Memory B cell (primary cell): ENCODE measurements at regions not wholly inside any gene's neighbourhood (a gene's known extent, or its start where the extent isn't known, plus 50 kb on each side); places are given as distances from the start of the nearest gene placed in this dataset.
"Not testable (repeated sequence)": the region's sequence is repeated elsewhere in the genome, so short reads cannot be mapped to it uniquely, and the experiment has no call there.

Experiments used
- ATAC-seq: fragments of 150-1000 bp; cut with Tn5 transposase; 2 replicates; pipeline ENCODE4 v1.10.0; 2021; ENCODE audit warnings: low read depth, mild to moderate bottlenecking, moderate library complexity
- DNase-seq, 2 donors: peaks; one replicate each; pipeline ENCODE4 v3.0.0; 2022; ENCODE audit warnings: low spot score in 2 of 2
- H3K27ac Mint-ChIP-seq: one replicate; pipeline ENCODE4 v1.8.0; 2022; ENCODE audit warnings: mild to moderate bottlenecking, moderate library complexity, mixed read lengths
- H3K27me3 Mint-ChIP-seq: one replicate; pipeline ENCODE4 v1.8.0; 2022; ENCODE audit warnings: mixed read lengths
- H3K36me3 Mint-ChIP-seq: one replicate; pipeline ENCODE4 v1.8.0; 2022; ENCODE audit warnings: mild to moderate bottlenecking, mixed read lengths
- H3K4me1 Mint-ChIP-seq: one replicate; pipeline ENCODE4 v1.8.0; 2022; ENCODE audit warnings: mixed read lengths
- H3K4me3 Mint-ChIP-seq: one replicate; pipeline ENCODE4 v1.8.0; 2022; ENCODE audit warnings: mild to moderate bottlenecking, moderate library complexity, mixed read lengths
- H3K9me3 Mint-ChIP-seq: one replicate; pipeline ENCODE4 v1.8.0; 2022; ENCODE audit warnings: mixed read lengths

GRCh38 chr4:85153221-85153620, 186.7 kb upstream of the WDFY3 start:
- Mint-ChIP-seq H3K27me3 (no peaks in the 10 kb centered on the region), H3K9me3 (no peaks in the 10 kb centered on the region), H3K4me1 (peaks cover 2% of the 10 kb centered on the region), H3K4me3 (no peak overlapping the region), H3K36me3 (no peaks in the 10 kb centered on the region), H3K27ac (no peak overlapping the region)
- no peak for DNase-seq
- no peak for ATAC-seq

- peaks cover 2% of the 10 kb centered on the region for H3K4me1 Mint-ChIP-seq
- no peak overlapping the region for H3K27ac Mint-ChIP-seq
- H3K9me3 Mint-ChIP-seq, result no peaks in the 10 kb centered on the region
- H3K4me3 Mint-ChIP-seq, result no peak overlapping the region
- no peak for DNase-seq
- H3K36me3 Mint-ChIP-seq, result no peaks in the 10 kb centered on the region
- H3K27me3 Mint-ChIP-seq, result no peaks in the 10 kb centered on the region
- ATAC-seq, result no peak
Observed at GRCh38 chr4:85154591-85154990, 188.1 kb upstream of the WDFY3 start.

DNA sequence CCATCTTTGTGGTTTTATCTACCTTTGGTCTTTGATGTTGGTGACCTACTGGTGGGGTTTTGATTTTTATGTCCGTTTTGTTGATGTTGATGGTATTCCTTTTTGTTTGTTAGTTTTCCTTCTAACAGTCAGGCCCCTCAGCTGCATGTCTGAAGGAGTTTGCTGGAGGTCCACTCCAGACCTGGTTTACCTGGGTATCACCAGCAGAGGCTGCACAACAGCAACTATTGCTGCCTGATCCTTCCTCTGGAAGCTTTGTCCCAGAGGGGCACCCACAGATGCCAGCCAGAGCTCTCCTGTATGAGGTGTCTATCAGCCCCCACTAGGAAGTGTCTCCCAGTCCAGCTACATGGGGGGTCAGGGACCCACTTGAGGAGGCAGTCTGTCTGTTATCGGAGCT, 199.3 kb upstream of the WDFY3 start:
- no peak overlapping the region for H3K4me3 Mint-ChIP-seq
- H3K9me3 Mint-ChIP-seq, result peaks cover 5% of the 10 kb centered on the region
- DNase-seq (no peak), ATAC-seq (no peak)
- H3K27ac Mint-ChIP-seq, result no peak overlapping the region
- H3K27me3 Mint-ChIP-seq, result peaks cover 5% of the 10 kb centered on the region
- H3K4me1 Mint-ChIP-seq, result peaks cover 9% of the 10 kb centered on the region
- peaks cover 4% of the 10 kb centered on the region for H3K36me3 Mint-ChIP-seq

DNA sequence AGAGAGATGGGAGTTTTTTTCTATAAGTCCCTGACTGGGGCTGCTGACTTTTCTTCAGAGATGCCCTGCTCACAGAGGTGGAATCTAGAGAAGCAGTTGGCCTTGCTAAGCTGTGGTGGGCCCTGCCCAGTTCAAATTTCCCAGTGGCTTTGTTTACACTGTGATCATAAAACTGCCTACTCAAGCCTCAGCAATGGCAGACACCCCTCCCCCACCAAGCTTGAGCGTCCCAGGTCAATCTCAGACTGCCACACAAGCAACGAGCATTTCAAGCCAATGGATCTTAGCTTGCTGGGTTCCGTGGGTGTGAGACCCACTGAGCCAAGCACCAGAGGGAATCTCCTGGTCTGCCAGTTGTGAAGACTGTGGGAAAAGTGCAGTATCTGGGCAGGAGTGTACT, 199.8 kb upstream of the WDFY3 start:
- Mint-ChIP-seq H3K36me3 (peaks cover 4% of the 10 kb centered on the region), H3K4me1 (peaks cover 9% of the 10 kb centered on the region), H3K27me3 (peaks cover 6% of the 10 kb centered on the region), H3K9me3 (peaks cover 5% of the 10 kb centered on the region), H3K4me3 (no peak overlapping the region), H3K27ac (no peak overlapping the region)
- ATAC-seq (no peak), DNase-seq (no peak)

- DNase-seq (no peak), ATAC-seq (no peak)
- H3K4me3 Mint-ChIP-seq, result no peak overlapping the region
- H3K27ac Mint-ChIP-seq, result no peak overlapping the region
- H3K36me3 Mint-ChIP-seq, result peaks cover 4% of the 10 kb centered on the region
- peaks cover 6% of the 10 kb centered on the region for H3K27me3 Mint-ChIP-seq
- H3K4me1 Mint-ChIP-seq, result peaks cover 9% of the 10 kb centered on the region
- H3K9me3 Mint-ChIP-seq, result peaks cover 6% of the 10 kb centered on the region
Observed at GRCh38 chr4:85168234-85168834, 201.8 kb upstream of the WDFY3 start.

DNA sequence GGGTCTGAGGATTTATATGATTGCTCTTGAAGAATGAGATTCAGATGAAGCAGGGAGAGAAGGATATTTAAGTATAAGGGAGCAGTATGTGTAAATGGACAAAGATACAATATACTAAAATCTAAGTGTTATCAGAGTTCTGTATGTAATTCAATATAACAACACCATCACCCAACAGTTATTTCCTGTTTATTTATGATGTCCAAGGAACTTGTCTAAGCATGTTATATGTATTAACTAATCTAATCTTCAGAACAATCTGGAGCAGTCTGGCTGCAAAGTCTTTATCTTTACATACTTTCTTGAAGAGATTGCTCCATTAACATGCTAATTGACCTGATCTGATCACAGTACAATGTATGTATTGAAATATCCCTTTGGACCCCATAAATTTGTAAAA, 203.8 kb upstream of the WDFY3 start:
- H3K9me3 Mint-ChIP-seq, result peaks cover 6% of the 10 kb centered on the region
- ATAC-seq (no peak), DNase-seq (no peak)
- H3K27me3 Mint-ChIP-seq, result peaks cover 6% of the 10 kb centered on the region
- no peak overlapping the region for H3K27ac Mint-ChIP-seq
- no peak overlapping the region for H3K4me3 Mint-ChIP-seq
- peaks cover 4% of the 10 kb centered on the region for H3K36me3 Mint-ChIP-seq
- peaks cover 9% of the 10 kb centered on the region for H3K4me1 Mint-ChIP-seq

GRCh38 chr4:85175190-85175589, 208.7 kb upstream of the WDFY3 start:
- Mint-ChIP-seq H3K4me3 (no peak overlapping the region), H3K27ac (no peak overlapping the region), H3K9me3 (peaks cover 3% of the 10 kb centered on the region), H3K27me3 (peaks cover 3% of the 10 kb centered on the region), H3K4me1 (no peaks in the 10 kb centered on the region), H3K36me3 (no peaks in the 10 kb centered on the region)
- no peak for DNase-seq
- ATAC-seq, result no peak

- Mint-ChIP-seq H3K4me3 (no peak overlapping the region), H3K9me3 (peaks cover 3% of the 10 kb centered on the region), H3K4me1 (peaks cover 6% of the 10 kb centered on the region), H3K27me3 (peaks cover 1% of the 10 kb centered on the region), H3K27ac (no peak overlapping the region), H3K36me3 (no peaks in the 10 kb centered on the region)
- DNase-seq, result no peak
- ATAC-seq, result no peak
Observed at GRCh38 chr4:85177092-85177491, 210.6 kb upstream of the WDFY3 start.

DNA sequence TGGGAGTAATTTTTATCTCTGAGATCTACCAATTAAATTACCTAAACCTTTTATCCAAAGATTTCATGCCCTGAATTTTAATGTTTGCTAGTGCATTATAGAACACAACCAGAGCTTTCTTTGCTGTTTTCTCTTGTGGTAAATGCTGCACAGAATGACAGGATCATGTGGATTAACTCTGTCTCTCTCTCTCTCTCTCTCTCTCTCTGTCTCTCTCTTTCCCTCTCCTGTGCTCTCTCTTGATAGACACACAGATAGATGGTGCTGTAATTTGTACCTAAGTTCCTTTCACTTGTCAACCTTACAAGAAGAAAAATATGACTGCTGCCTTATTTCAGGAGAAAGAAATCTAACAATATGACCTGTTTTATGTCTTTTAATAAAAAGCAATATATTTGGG, 211.2 kb upstream of the WDFY3 start:
- ATAC-seq, result no peak

DNA sequence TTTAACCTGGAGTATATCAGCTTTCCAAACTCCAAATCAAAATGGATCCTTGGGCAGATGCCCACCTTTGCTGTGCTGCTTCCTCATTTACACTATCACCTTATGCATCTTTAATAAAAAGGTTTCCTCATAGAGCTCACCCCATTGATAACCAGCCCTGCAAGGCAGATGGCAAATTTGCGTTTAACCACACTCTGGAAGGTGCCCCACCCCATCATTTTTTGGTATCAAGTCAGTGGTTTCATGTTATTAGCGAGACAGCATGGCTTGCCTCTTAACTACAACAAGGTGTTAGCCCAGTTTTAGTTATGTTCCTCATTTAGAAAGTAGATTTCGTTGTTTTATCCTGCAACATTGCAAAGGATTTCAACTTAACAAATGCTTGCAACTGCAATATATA, 214.0 kb upstream of the WDFY3 start:
- DNase-seq, result peak in 1 of 2 donors; percentile 5
- peak; percentile 95 for ATAC-seq
- H3K27me3 Mint-ChIP-seq, result peaks cover 1% of the 10 kb centered on the region
- peaks cover 6% of the 10 kb centered on the region for H3K4me1 Mint-ChIP-seq
- H3K9me3 Mint-ChIP-seq, result no peaks in the 10 kb centered on the region
- H3K4me3 Mint-ChIP-seq, result no peak overlapping the region
- no peak overlapping the region for H3K27ac Mint-ChIP-seq
- H3K36me3 Mint-ChIP-seq, result no peaks in the 10 kb centered on the region

More for the DNA sequence above, 211.2 kb upstream of the WDFY3 start:
- H3K4me3 Mint-ChIP-seq, result no peak overlapping the region
- no peaks in the 10 kb centered on the region for H3K36me3 Mint-ChIP-seq
- H3K9me3 Mint-ChIP-seq, result peaks cover 1% of the 10 kb centered on the region
- DNase-seq, result no peak
- peaks cover 1% of the 10 kb centered on the region for H3K27me3 Mint-ChIP-seq
- H3K27ac Mint-ChIP-seq, result no peak overlapping the region
- H3K4me1 Mint-ChIP-seq, result peaks cover 6% of the 10 kb centered on the region

GRCh38 chr4:85187106-85187505, 220.6 kb upstream of the WDFY3 start:
- H3K36me3 Mint-ChIP-seq, result no peaks in the 10 kb centered on the region
- DNase-seq (no peak), ATAC-seq (no peak)
- no peaks in the 10 kb centered on the region for H3K4me1 Mint-ChIP-seq
- no peaks in the 10 kb centered on the region for H3K27me3 Mint-ChIP-seq
- H3K27ac Mint-ChIP-seq, result no peak overlapping the region
- H3K9me3 Mint-ChIP-seq, result peaks cover 3% of the 10 kb centered on the region
- no peak overlapping the region for H3K4me3 Mint-ChIP-seq

GRCh38 chr4:85196015-85196414, 229.5 kb upstream of the WDFY3 start:
- not testable (repeated sequence) for ATAC-seq, DNase-seq, H3K4me1 Mint-ChIP-seq, H3K27ac Mint-ChIP-seq, H3K27me3 Mint-ChIP-seq, H3K4me3 Mint-ChIP-seq, H3K36me3 Mint-ChIP-seq
- peaks cover 15% of the 10 kb centered on the region for H3K9me3 Mint-ChIP-seq

- no peak overlapping the region for H3K27ac Mint-ChIP-seq
- H3K4me1 Mint-ChIP-seq, result no peaks in the 10 kb centered on the region
- peaks cover 11% of the 10 kb centered on the region for H3K36me3 Mint-ChIP-seq
- DNase-seq (no peak), ATAC-seq (no peak)
- no peak overlapping the region for H3K4me3 Mint-ChIP-seq
- peaks cover 20% of the 10 kb centered on the region for H3K9me3 Mint-ChIP-seq
- H3K27me3 Mint-ChIP-seq, result peaks cover 3% of the 10 kb centered on the region
Observed at GRCh38 chr4:85200106-85200505, 233.6 kb upstream of the WDFY3 start.

DNA sequence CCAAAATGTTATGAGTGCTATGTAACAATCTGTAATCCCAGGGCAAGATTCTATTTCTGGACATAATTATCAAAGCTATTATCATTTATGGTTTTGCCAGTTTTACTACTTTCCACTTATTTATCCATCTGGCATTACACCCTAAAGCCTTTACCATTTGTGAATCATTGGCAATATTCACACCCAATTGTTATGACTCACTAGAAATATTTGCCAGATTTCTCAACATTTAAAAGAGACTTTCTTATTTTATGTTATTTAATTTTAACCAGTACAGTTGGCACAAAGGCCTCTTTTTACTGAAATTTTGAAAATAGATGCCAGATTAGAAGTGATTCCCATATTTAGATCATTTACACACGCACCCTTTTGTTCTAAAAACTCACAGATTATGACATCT, 242.7 kb upstream of the WDFY3 start:
- H3K27me3 Mint-ChIP-seq, result no peaks in the 10 kb centered on the region
- peaks cover 16% of the 10 kb centered on the region for H3K9me3 Mint-ChIP-seq
- no peak overlapping the region for H3K27ac Mint-ChIP-seq
- ATAC-seq (no peak), DNase-seq (no peak)
- no peak overlapping the region for H3K4me3 Mint-ChIP-seq
- no peaks in the 10 kb centered on the region for H3K4me1 Mint-ChIP-seq
- peaks cover 5% of the 10 kb centered on the region for H3K36me3 Mint-ChIP-seq

GRCh38 chr4:85210353-85210752, 243.9 kb upstream of the WDFY3 start:
- Mint-ChIP-seq H3K9me3 (peaks cover 12% of the 10 kb centered on the region), H3K4me3 (no peak overlapping the region), H3K27me3 (no peaks in the 10 kb centered on the region), H3K36me3 (peaks cover 2% of the 10 kb centered on the region), H3K27ac (no peak overlapping the region), H3K4me1 (no peaks in the 10 kb centered on the region)
- DNase-seq (no peak), ATAC-seq (no peak)
